ENCODE measurements at regions not wholly inside any gene's neighbourhood (a gene's known extent, or its start where the extent isn't known, plus 50 kb on each side); places are given as distances from the start of the nearest gene placed in this dataset.

DNA sequence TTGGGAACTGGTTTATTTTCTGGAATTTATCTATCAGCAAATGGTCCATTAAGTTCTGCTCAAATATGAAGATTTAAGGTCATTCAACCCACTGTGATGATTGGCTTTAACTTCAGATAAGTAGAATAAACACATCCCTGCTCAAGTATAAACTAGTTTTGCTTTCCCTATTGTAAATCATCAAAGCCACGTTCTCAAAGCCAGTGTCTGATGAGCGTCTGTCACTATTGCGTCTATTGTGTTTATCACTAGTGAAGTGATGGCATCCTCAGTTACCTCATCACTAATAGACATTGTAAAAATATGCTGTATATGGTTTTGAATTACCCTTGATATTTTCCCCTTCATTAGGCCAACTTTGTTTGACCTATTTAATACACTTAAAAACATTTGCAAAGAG is 351.3 kb downstream of the BCAT1 start:
- TF ChIP-seq TAF1 (IDR thresholded peaks at IDR 0.05; ENCODE audit: low read depth) = no peak
- TF ChIP-seq, protein P1, sequence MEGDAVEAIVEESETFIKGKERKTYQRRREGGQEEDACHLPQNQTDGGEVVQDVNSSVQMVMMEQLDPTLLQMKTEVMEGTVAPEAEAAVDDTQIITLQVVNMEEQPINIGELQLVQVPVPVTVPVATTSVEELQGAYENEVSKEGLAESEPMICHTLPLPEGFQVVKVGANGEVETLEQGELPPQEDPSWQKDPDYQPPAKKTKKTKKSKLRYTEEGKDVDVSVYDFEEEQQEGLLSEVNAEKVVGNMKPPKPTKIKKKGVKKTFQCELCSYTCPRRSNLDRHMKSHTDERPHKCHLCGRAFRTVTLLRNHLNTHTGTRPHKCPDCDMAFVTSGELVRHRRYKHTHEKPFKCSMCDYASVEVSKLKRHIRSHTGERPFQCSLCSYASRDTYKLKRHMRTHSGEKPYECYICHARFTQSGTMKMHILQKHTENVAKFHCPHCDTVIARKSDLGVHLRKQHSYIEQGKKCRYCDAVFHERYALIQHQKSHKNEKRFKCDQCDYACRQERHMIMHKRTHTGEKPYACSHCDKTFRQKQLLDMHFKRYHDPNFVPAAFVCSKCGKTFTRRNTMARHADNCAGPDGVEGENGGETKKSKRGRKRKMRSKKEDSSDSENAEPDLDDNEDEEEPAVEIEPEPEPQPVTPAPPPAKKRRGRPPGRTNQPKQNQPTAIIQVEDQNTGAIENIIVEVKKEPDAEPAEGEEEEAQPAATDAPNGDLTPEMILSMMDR (IDR thresholded peaks at IDR 0.05; ENCODE audit: poor library complexity, severe bottlenecking) = no peak
- TF ChIP-seq, protein P2, sequence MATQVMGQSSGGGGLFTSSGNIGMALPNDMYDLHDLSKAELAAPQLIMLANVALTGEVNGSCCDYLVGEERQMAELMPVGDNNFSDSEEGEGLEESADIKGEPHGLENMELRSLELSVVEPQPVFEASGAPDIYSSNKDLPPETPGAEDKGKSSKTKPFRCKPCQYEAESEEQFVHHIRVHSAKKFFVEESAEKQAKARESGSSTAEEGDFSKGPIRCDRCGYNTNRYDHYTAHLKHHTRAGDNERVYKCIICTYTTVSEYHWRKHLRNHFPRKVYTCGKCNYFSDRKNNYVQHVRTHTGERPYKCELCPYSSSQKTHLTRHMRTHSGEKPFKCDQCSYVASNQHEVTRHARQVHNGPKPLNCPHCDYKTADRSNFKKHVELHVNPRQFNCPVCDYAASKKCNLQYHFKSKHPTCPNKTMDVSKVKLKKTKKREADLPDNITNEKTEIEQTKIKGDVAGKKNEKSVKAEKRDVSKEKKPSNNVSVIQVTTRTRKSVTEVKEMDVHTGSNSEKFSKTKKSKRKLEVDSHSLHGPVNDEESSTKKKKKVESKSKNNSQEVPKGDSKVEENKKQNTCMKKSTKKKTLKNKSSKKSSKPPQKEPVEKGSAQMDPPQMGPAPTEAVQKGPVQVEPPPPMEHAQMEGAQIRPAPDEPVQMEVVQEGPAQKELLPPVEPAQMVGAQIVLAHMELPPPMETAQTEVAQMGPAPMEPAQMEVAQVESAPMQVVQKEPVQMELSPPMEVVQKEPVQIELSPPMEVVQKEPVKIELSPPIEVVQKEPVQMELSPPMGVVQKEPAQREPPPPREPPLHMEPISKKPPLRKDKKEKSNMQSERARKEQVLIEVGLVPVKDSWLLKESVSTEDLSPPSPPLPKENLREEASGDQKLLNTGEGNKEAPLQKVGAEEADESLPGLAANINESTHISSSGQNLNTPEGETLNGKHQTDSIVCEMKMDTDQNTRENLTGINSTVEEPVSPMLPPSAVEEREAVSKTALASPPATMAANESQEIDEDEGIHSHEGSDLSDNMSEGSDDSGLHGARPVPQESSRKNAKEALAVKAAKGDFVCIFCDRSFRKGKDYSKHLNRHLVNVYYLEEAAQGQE (IDR thresholded peaks at IDR 0.05; ENCODE audit: borderline replicate concordance) = no peak
- no peak for TF ChIP-seq POLR2AphosphoS5 (IDR thresholded peaks at IDR 0.05)
- TF ChIP-seq EZH2 (IDR thresholded peaks at IDR 0.05; ENCODE audit: borderline replicate concordance, insufficient read depth, low read length, poor library complexity, severe bottlenecking) = no peak
- TF ChIP-seq MXI1 (conservative IDR thresholded peaks at IDR 0.05; ENCODE audit: poor library complexity, severe bottlenecking) = no peak
- H4K20me1 ChIP-seq (ENCODE audit: insufficient read depth) = no peaks in the 10 kb centered on the region
- no peak overlapping the region for H3K4me3 ChIP-seq (ENCODE audit: low read length)
- no peak overlapping the region for H3K27ac ChIP-seq (ENCODE audit: low read length)
- H3K79me2 ChIP-seq (replicated peaks; ENCODE audit: insufficient read depth, low read length) = no peaks in the 10 kb centered on the region
- no peak overlapping the region for H3K9ac ChIP-seq (ENCODE audit: low read length)
- no peaks in the 10 kb centered on the region for H3K9me3 ChIP-seq (ENCODE audit: low read length)
- no peaks in the 10 kb centered on the region for H3K27me3 ChIP-seq (ENCODE audit: insufficient read depth, low read depth, low read length)
- H3K4me2 ChIP-seq (ENCODE audit: low read length) = no peak overlapping the region
- no peaks in the 10 kb centered on the region for H3K9me2 ChIP-seq (ENCODE audit: insufficient read depth, low read length)
- H3F3A ChIP-seq (ENCODE audit: insufficient read depth, low read length, poor library complexity, severe bottlenecking) = no peaks in the 10 kb centered on the region
- H2AFZ ChIP-seq (ENCODE audit: low read depth, low read length) = no peak overlapping the region
- H3K36me3 ChIP-seq (ENCODE audit: insufficient read depth, low read length) = no peaks in the 10 kb centered on the region

DNA sequence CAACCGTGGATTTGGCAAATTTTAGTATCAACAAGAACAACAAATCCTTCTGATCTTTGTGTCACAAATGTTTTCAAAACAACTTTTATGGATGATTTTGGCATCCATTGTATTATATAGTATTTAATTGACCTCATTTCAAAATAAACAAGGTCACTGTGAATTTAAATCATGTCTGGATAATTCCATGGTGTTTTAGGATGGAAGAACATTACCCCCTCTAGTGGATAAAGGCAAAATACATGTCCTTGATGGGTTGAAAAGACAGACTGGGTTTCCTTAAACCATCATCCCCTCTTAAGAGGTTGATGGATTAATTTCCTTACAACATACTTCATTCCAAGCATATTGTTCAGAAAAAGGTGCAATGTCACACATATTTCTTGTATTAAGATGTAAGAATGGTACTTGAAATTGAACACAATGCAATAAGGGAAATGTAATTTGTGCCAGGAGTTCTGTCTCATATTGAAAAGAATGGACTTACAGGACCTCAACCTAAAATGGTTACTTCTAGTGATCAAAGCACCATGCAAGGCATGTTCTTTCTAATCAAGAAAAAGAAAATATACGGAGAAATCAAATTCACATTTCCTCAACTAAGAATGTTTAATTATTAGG is 352.0 kb downstream of the BCAT1 start:
- no peak overlapping the region for H2AFZ ChIP-seq (ENCODE audit: low read depth, low read length)
- H3K4me3 ChIP-seq (ENCODE audit: low read length) = no peak overlapping the region
- H3K9ac ChIP-seq (ENCODE audit: low read length) = no peak overlapping the region

More for the DNA sequence above, 352.0 kb downstream of the BCAT1 start:
- H3K27me3 ChIP-seq (ENCODE audit: insufficient read depth, low read depth, low read length) = no peaks in the 10 kb centered on the region
- H3K9me3 ChIP-seq (ENCODE audit: low read length) = no peaks in the 10 kb centered on the region
- H3K79me2 ChIP-seq (replicated peaks; ENCODE audit: insufficient read depth, low read length) = no peaks in the 10 kb centered on the region
- no peaks in the 10 kb centered on the region for H3K9me2 ChIP-seq (ENCODE audit: insufficient read depth, low read length)
- H3F3A ChIP-seq (ENCODE audit: insufficient read depth, low read length, poor library complexity, severe bottlenecking) = no peaks in the 10 kb centered on the region
- no peak overlapping the region for H3K27ac ChIP-seq (ENCODE audit: low read length)
- H3K36me3 ChIP-seq (ENCODE audit: insufficient read depth, low read length) = no peaks in the 10 kb centered on the region
- H3K4me2 ChIP-seq (ENCODE audit: low read length) = no peak overlapping the region
- TF ChIP-seq TAF1 (IDR thresholded peaks at IDR 0.05; ENCODE audit: low read depth) = no peak
- TF ChIP-seq RAD21 (conservative IDR thresholded peaks at IDR 0.05) = peak; percentile 66
- TF ChIP-seq, protein P1 (IDR thresholded peaks at IDR 0.05; ENCODE audit: poor library complexity, severe bottlenecking) = peak; percentile 67
- peak; percentile 72 for TF ChIP-seq SMC3 (conservative IDR thresholded peaks at IDR 0.05; ENCODE audit: poor library complexity)
- TF ChIP-seq EZH2 (IDR thresholded peaks at IDR 0.05; ENCODE audit: borderline replicate concordance, insufficient read depth, low read length, poor library complexity, severe bottlenecking) = no peak
- TF ChIP-seq MXI1 (conservative IDR thresholded peaks at IDR 0.05; ENCODE audit: poor library complexity, severe bottlenecking) = no peak
- no peaks in the 10 kb centered on the region for H4K20me1 ChIP-seq (ENCODE audit: insufficient read depth)
